Pancreas (tissue), 10 donors: ENCODE measurements at regions not wholly inside any gene's neighbourhood (a gene's known extent, or its start where the extent isn't known, plus 50 kb on each side); places are given as distances from the start of the nearest gene placed in this dataset.
A peak's percentile ranks its signal among the peaks of the same experiment; 100 is the strongest.

ENCODE experiments used
- ATAC-seq, 4 donors: fragments of 200-7000 bp; cut with Tn5 transposase; one replicate each; pipeline versions ENCODE4 v1.8.0 to v1.9.1; 2020; ENCODE audit warnings: mild to moderate bottlenecking in 4 of 4, moderate library complexity in 4 of 4
- DNase-seq, 6 donors: peaks; one replicate each; pipeline ENCODE4 v3.0.0-alpha.2; 2020
- FAIRE-seq: peaks from 2 replicates; lab custom pipeline; 2012; peaks lifted over from hg19 to GRCh38; lab: Jason Lieb, UNC
- H3K27ac ChIP-seq, 4 donors: fragments of 200-600 bp; sonication (generic); 1 replicate in 3 of 4; 2 replicates in 1 of 4; pipeline versions ENCODE4 v1.5.0 to v1.8.0; 2020
- H3K27me3 ChIP-seq, 4 donors: fragments of 200-600 bp; one replicate each; pipeline ENCODE4 v1.8.0; 2021
- H3K36me3 ChIP-seq, 3 donors: fragments of 200-600 bp; sonication (generic) in 1 of 3; one replicate each; pipeline versions ENCODE4 v1.5.0 to v1.8.0; 2020 to 2021
- H3K4me1 ChIP-seq, 3 donors: fragments of 200-600 bp; one replicate each; pipeline ENCODE4 v1.8.0; 2021
- H3K4me3 ChIP-seq, 4 donors: fragments of 200-600 bp; sonication (generic) in 2 of 4; one replicate each; pipeline versions ENCODE4 v1.5.0 to v1.8.0; 2020 to 2021
- H3K9me3 ChIP-seq, 4 donors: fragments of 200-600 bp; one replicate each; pipeline ENCODE4 v1.8.0; 2021
- CTCF ChIP-seq, 4 donors: fragments of 200-600 bp; sonication (generic) in 3 of 4; IDR thresholded peaks; one replicate each; pipeline versions ENCODE4 v1.5.0 to v1.8.0; 2021; ENCODE audit warnings: antibody characterized with exemption in 4 of 4
- WGBS, 2 donors: extraction: QIAGEN DNeasy Blood & Tissue Kit; methylation state at CpG; one replicate each; pipeline ENCODE4 v1.1.7; 2013; 5-methylcytosine and 5-hydroxymethylcytosine counted together
- intact Hi-C, 3 donors: fragments of 100-400 bp; cut with DNase I; formaldehyde crosslinking; loops; one replicate each; pipeline versions ENCODE4 v1.11.1 to v1.14.2; 2022
- donor health status: healthy with polysubstance abuse.
- donor health status: DM: no; HTN: no; CAD: no; lungs with moderate emphysema.
- donor health status: DM: no; HTN: no; CAD: no.
- donor health status: control.
- donor health status: control.
- donor health status: Bipolar disorder and iron deficiency.
- donor health status: DM: yes; HTN: yes; CAD: no.
- donor health status: DM: no; HTN: no; CAD: no.
- donor health status: DM: no; HTN: no; CAD: no.
- donor health status: DM: yes; HTN: yes; CAD: no.

GRCh38 chr10:60565492-60565891 lies 175.8 kb upstream of the ANK3 start:
- no peaks in the 10 kb centered on the region for H3K27me3 ChIP-seq
- 73 to 81% methylated on average over 2 of the region's 2 CpGs for WGBS, 2 donors
- FAIRE-seq (no peak), DNase-seq (no peak), ATAC-seq (no peak)
- no peaks in the 10 kb centered on the region for H3K36me3 ChIP-seq
- H3K9me3 ChIP-seq = no peaks in the 10 kb centered on the region
- intact Hi-C loops = no loop called here
- no peak overlapping the region for H3K27ac ChIP-seq
- no peak overlapping the region for H3K4me3 ChIP-seq
- H3K4me1 ChIP-seq = no peaks in the 10 kb centered on the region
- no peak for TF ChIP-seq CTCF (IDR thresholded peaks at IDR 0.05)

GRCh38 chr10:60564475-60564874 lies 174.8 kb upstream of the ANK3 start:
- ATAC-seq = no peak
- intact Hi-C loops = no loop called here
- TF ChIP-seq CTCF (IDR thresholded peaks at IDR 0.05) = no peak

GRCh38 chr10:60560451-60560850 lies 170.8 kb upstream of the ANK3 start:
- 82 to 91% methylated on average over 2 of the region's 2 CpGs for WGBS, 2 donors
- no peaks in the 10 kb centered on the region for H3K4me1 ChIP-seq
- no peak for TF ChIP-seq CTCF (IDR thresholded peaks at IDR 0.05)
- no peaks in the 10 kb centered on the region for H3K36me3 ChIP-seq
- DNase-seq = no peak
- no peak overlapping the region for H3K27ac ChIP-seq
- ATAC-seq = no peak
- no peaks in the 10 kb centered on the region for H3K27me3 ChIP-seq
- H3K4me3 ChIP-seq = no peak overlapping the region
- no peaks in the 10 kb centered on the region for H3K9me3 ChIP-seq
- intact Hi-C loops = no loop called here
- FAIRE-seq = no peak

More at GRCh38 chr10:60564475-60564874, 174.8 kb upstream of the ANK3 start:
- H3K9me3 ChIP-seq = no peaks in the 10 kb centered on the region
- no peak for DNase-seq
- H3K36me3 ChIP-seq = no peaks in the 10 kb centered on the region
- no peaks in the 10 kb centered on the region for H3K27me3 ChIP-seq
- no peak for FAIRE-seq
- no peak overlapping the region for H3K4me3 ChIP-seq
- no peaks in the 10 kb centered on the region for H3K4me1 ChIP-seq
- 78 to 88% methylated on average over 3 of the region's 3 CpGs for WGBS, 2 donors
- H3K27ac ChIP-seq = no peak overlapping the region

GRCh38 chr10:60555700-60556099 lies 166.0 kb upstream of the ANK3 start:
- intact Hi-C loops = no loop called here
- FAIRE-seq (no peak), DNase-seq (no peak), ATAC-seq (no peak)
- no peak for TF ChIP-seq CTCF (IDR thresholded peaks at IDR 0.05)
- WGBS, 2 donors = 77 to 81% methylated on average over 5 of the region's 5 CpGs
- Histone ChIP-seq H3K4me1 (no peaks in the 10 kb centered on the region), H3K4me3 (no peak overlapping the region), H3K36me3 (no peaks in the 10 kb centered on the region), H3K27ac (no peak overlapping the region), H3K27me3 (no peaks in the 10 kb centered on the region), H3K9me3 (no peaks in the 10 kb centered on the region)

GRCh38 chr10:60549686-60550085 lies 160.0 kb upstream of the ANK3 start:
- Histone ChIP-seq H3K27me3 (no peaks in the 10 kb centered on the region), H3K4me1 (no peaks in the 10 kb centered on the region), H3K36me3 (no peaks in the 10 kb centered on the region), H3K4me3 (no peak overlapping the region), H3K9me3 (no peaks in the 10 kb centered on the region), H3K27ac (no peak overlapping the region)
- TF ChIP-seq CTCF (IDR thresholded peaks at IDR 0.05) = peak in 1 of 4 donors; percentile 11
- FAIRE-seq (peak; percentile 77), DNase-seq (no peak), ATAC-seq (peak in 3 of 4 donors; percentile 50 to 79 (median 75))
- intact Hi-C loops = no loop called here
- WGBS, 2 donors = 24 to 34% methylated on average over 1 of the region's 1 CpG
